OCI-LY7 (cell line): ENCODE measurements at regions not wholly inside any gene's neighbourhood (a gene's known extent, or its start where the extent isn't known, plus 50 kb on each side); places are given as distances from the start of the nearest gene placed in this dataset.

ENCODE experiments used
- CTCF ChIP-seq: fragments of 200-600 bp; sonication (generic); conservative IDR thresholded peaks from 2 replicates; pipeline ENCODE4 v1.5.1; 2014; ENCODE audit warnings: mild to moderate bottlenecking, antibody characterized with exemption, low read length, moderate library complexity, mixed read lengths
- EZH2phosphoT487 ChIP-seq: fragments of 200-600 bp; sonication (generic); IDR thresholded peaks from 2 replicates; pipeline ENCODE4 v1.6.1; 2018; ENCODE audit warnings: low read depth, borderline replicate concordance, mild to moderate bottlenecking, mixed run types, antibody characterized with exemption, low read length, moderate library complexity, mixed read lengths

- TF ChIP-seq CTCF (no peak), EZH2phosphoT487 (no peak)
Measured at GRCh38 chr22:45064313-45065278, 54.8 kb upstream of the PHF21B start.
